ENCODE measurements at regions not wholly inside any gene's neighbourhood (a gene's known extent, or its start where the extent isn't known, plus 50 kb on each side); places are given as distances from the start of the nearest gene placed in this dataset.

DNA sequence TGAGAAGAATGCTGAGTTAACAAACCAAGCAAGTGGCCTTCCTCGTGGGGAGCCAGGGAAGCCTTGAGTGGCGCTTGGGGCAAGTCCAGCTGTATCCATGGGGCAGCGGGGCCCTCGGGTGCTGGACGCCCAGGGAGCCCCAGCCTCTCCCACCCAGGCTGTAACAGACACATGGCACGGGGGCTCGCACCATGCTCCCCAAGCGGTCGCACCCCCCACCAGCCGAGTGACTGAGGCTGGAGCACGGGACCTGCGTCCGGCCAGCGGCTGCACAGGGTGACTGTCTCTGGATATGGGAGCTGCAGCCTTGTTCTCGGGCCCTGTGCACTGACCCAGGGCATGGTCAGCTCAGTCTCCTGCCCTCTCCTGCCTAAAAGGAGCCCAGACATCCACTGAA, 53.9 kb upstream of the ACTRT2 start (continued):
- TF ChIP-seq SUZ12 (IDR thresholded peaks at IDR 0.05; ENCODE audit: low read length) (no peak), EZH2 (IDR thresholded peaks at IDR 0.05; ENCODE audit: low read depth, low read length, severe bottlenecking) (no peak), CBX8 (IDR thresholded peaks at IDR 0.05; ENCODE audit: borderline replicate concordance, low read depth, low read length) (no peak)
- TF ChIP-seq, protein P1, sequence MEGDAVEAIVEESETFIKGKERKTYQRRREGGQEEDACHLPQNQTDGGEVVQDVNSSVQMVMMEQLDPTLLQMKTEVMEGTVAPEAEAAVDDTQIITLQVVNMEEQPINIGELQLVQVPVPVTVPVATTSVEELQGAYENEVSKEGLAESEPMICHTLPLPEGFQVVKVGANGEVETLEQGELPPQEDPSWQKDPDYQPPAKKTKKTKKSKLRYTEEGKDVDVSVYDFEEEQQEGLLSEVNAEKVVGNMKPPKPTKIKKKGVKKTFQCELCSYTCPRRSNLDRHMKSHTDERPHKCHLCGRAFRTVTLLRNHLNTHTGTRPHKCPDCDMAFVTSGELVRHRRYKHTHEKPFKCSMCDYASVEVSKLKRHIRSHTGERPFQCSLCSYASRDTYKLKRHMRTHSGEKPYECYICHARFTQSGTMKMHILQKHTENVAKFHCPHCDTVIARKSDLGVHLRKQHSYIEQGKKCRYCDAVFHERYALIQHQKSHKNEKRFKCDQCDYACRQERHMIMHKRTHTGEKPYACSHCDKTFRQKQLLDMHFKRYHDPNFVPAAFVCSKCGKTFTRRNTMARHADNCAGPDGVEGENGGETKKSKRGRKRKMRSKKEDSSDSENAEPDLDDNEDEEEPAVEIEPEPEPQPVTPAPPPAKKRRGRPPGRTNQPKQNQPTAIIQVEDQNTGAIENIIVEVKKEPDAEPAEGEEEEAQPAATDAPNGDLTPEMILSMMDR (IDR thresholded peaks at IDR 0.05; ENCODE audit: control extremely low read depth in 1 of 3, insufficient read depth in 1 of 3, low read depth in 1 of 3, low read length in 3 of 3) = no peak
